ENCODE measurements at regions not wholly inside any gene's neighbourhood (a gene's known extent, or its start where the extent isn't known, plus 50 kb on each side); places are given as distances from the start of the nearest gene placed in this dataset.

DNA sequence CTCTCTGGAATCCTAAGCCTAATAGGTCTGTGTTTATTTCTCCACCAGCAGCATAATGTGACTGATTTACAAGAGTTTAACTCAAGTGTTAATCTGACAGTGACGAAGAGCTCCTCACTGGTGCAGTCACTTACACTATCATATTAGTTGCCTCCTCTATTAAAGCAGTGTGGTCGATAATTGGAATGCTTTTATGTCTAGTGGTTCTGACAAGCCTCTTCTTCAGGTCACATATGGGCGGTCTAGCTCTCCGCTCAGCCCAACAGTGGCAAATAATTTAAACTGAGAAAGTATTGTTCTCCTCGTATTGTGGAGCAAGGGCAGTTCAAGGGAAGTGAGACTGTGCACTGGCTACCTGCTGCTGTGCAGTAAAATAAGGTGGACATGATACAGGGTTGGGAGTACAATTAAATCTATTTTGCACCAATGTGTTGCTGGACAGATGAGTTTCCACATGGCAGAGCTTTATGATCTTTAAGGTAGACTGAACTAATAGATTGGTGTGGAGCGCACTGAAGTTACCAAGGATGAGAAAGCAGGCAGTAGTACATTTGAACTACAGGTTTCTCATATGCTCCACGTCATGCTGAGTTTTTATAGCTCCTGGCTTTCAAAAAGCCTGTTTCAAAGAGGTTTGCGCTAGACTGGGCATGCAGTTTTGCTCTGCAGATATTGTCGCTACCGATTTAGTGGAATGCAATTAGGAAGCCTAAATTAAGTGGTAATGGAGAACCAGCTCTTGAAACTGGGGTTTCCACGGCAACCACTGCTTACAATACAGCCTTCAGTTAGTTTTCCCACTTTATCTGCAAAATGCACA is 151.7 kb upstream of the POU3F3 start:
- TF ChIP-seq CTCF (IDR thresholded peaks at IDR 0.05) = no peak
- no peak for TF ChIP-seq POLR2A (IDR thresholded peaks at IDR 0.05)

Data from lower leg skin (tissue), 3 donors.